Caco-2 (cell line): ENCODE measurements at regions not wholly inside any gene's neighbourhood (a gene's known extent, or its start where the extent isn't known, plus 50 kb on each side); places are given as distances from the start of the nearest gene placed in this dataset.

Source experiments
- BruUV-seq: library from RNA; stranded (reverse); fragments of 400-500 nt; replicated peaks from 2 replicates; lab custom pipeline; 2021; lab: Mats Ljungman, UMichigan
- CTCF ChIA-PET: fragments of 300-600 bp; sonication (Branson Sonifier 250); formaldehyde crosslinking; loops from one replicate; lab custom pipeline; 2022; ENCODE audit warnings: antibody characterized with exemption; lab: Charles Lee
- POLR2A ChIA-PET: fragments of 300-600 bp; sonication (Branson Sonifier 250); formaldehyde crosslinking; loops from one replicate; lab custom pipeline; 2022; ENCODE audit warnings: antibody characterized with exemption; lab: Charles Lee
- DNase-seq, 2 experiments: peaks; one replicate each; pipeline versions ENCODE4 v3.0.0 to v3.0.0-alpha.2; 2020 to 2022
- H3K27me3 ChIP-seq: replicated peaks from 2 replicates; pipeline ENCODE4 v1.6.0; 2011; ENCODE audit warnings: low read length; ENCODE audit not compliant: control insufficient read depth, insufficient read depth
- H3K36me3 ChIP-seq: 2 replicates; pipeline ENCODE4 v1.5.1; 2011; ENCODE audit warnings: low read length; ENCODE audit not compliant: control insufficient read depth, insufficient read depth
- H3K4me1 ChIP-seq: fragments of 250-450 bp; sonication (Bioruptor Pico); 2 replicates; pipeline ENCODE4 v1.5.1; 2020; ENCODE audit warnings: mild to moderate bottlenecking
- H3K4me3 ChIP-seq: 2 replicates; pipeline ENCODE4 v1.5.1; 2011; ENCODE audit warnings: low read depth, mild to moderate bottlenecking, control low read depth, low read length
- H3K9me3 ChIP-seq: fragments of 250-450 bp; sonication (Bioruptor Pico); 2 replicates; pipeline ENCODE4 v1.5.1; 2020; ENCODE audit warnings: mild to moderate bottlenecking, moderate library complexity
- H3K27ac Mint-ChIP-seq: one replicate; pipeline ENCODE4 v1.8.0; 2022; ENCODE audit warnings: mixed read lengths; ENCODE audit not compliant: unreplicated experiment
- H3K27me3 Mint-ChIP-seq: one replicate; pipeline ENCODE4 v1.8.0; 2022; ENCODE audit warnings: mixed read lengths; ENCODE audit not compliant: insufficient read depth, unreplicated experiment
- H3K36me3 Mint-ChIP-seq: one replicate; pipeline ENCODE4 v1.8.0; 2022; ENCODE audit warnings: mild to moderate bottlenecking, mixed read lengths; ENCODE audit not compliant: insufficient read depth, unreplicated experiment
- H3K4me1 Mint-ChIP-seq: one replicate; pipeline ENCODE4 v1.8.0; 2022; ENCODE audit warnings: low read depth, mixed read lengths; ENCODE audit not compliant: unreplicated experiment
- H3K4me3 Mint-ChIP-seq: one replicate; pipeline ENCODE4 v1.8.0; 2022; ENCODE audit warnings: mild to moderate bottlenecking, moderate library complexity, mixed read lengths; ENCODE audit not compliant: unreplicated experiment
- H3K9me3 Mint-ChIP-seq: one replicate; pipeline ENCODE4 v1.8.0; 2022; ENCODE audit warnings: mixed read lengths; ENCODE audit not compliant: unreplicated experiment
- CTCF ChIP-seq, 2 experiments: fragments of 200-600 bp in 1 of 2; IDR thresholded peaks; 1 replicate in 1 of 2; 2 replicates in 1 of 2; pipeline versions ENCODE4 v1.5.1 to v1.8.0; 2011 to 2022; ENCODE audit warnings: antibody characterized with exemption in 1 of 2, control low read depth in 1 of 2, inconsistent platforms in 1 of 2, low read depth in 1 of 2, low read length in 1 of 2, mild to moderate bottlenecking in 1 of 2, moderate library complexity in 1 of 2; ENCODE audit not compliant: insufficient read depth in 1 of 2, severe bottlenecking in 1 of 2, unreplicated experiment in 1 of 2
- intact Hi-C: fragments of 100-400 bp; cut with micrococcal nuclease; formaldehyde crosslinking; loops from one replicate; pipeline ENCODE4 v1.10.0; 2022; ENCODE audit not compliant: unreplicated experiment

- no peak for DNase-seq
- H3K4me3 ChIP-seq, result no peak overlapping the region
- H3K4me1 ChIP-seq, result no peaks in the 10 kb centered on the region
- ChIA-PET POLR2A (no interaction called here), CTCF (no interaction called here)
- peaks cover 17% of the 10 kb centered on the region for H3K27me3 Mint-ChIP-seq
- no peaks in the 10 kb centered on the region for H3K36me3 Mint-ChIP-seq
- no peaks in the 10 kb centered on the region for H3K4me1 Mint-ChIP-seq
- intact Hi-C loops, result no loop called here
- no peaks in the 10 kb centered on the region for H3K9me3 ChIP-seq
- no peak for TF ChIP-seq CTCF (IDR thresholded peaks at IDR 0.05; ENCODE audit: insufficient read depth in 1 of 2, low read depth in 1 of 2, low read length in 1 of 2, severe bottlenecking in 1 of 2, unreplicated experiment in 1 of 2)
- H3K9me3 Mint-ChIP-seq, result no peaks in the 10 kb centered on the region
- no peaks in the 10 kb centered on the region for H3K36me3 ChIP-seq
- H3K4me3 Mint-ChIP-seq, result no peak overlapping the region
- no peaks in the 10 kb centered on the region for H3K27me3 ChIP-seq
- H3K27ac Mint-ChIP-seq, result no peak overlapping the region
- BruUV-seq, result no TSS peak
Measured at GRCh38 chr11:33514079-33514925, 186.3 kb downstream of the C11orf91 start.

- no peaks in the 10 kb centered on the region for H3K4me1 Mint-ChIP-seq
- no TSS peak for BruUV-seq
- H3K4me3 Mint-ChIP-seq, result no peak overlapping the region
Measured at GRCh38 chr11:33509632-33510031, 191.0 kb downstream of the C11orf91 start.

GRCh38 chr11:33507967-33508366 lies 192.7 kb downstream of the C11orf91 start:
- H3K4me1 ChIP-seq, result no peaks in the 10 kb centered on the region
- DNase-seq, result peak; percentile 39 to 56
- BruUV-seq, result no TSS peak
- H3K9me3 Mint-ChIP-seq, result no peaks in the 10 kb centered on the region
- intact Hi-C loops, result no loop called here
- no peak overlapping the region for H3K4me3 ChIP-seq
- H3K27me3 Mint-ChIP-seq, result peaks cover 10% of the 10 kb centered on the region
- no peak overlapping the region for H3K4me3 Mint-ChIP-seq
- H3K36me3 ChIP-seq, result no peaks in the 10 kb centered on the region
- ChIA-PET POLR2A (no interaction called here), CTCF (no interaction called here)
- H3K9me3 ChIP-seq, result no peaks in the 10 kb centered on the region
- no peak for TF ChIP-seq CTCF (IDR thresholded peaks at IDR 0.05; ENCODE audit: insufficient read depth in 1 of 2, low read depth in 1 of 2, low read length in 1 of 2, severe bottlenecking in 1 of 2, unreplicated experiment in 1 of 2)
- H3K36me3 Mint-ChIP-seq, result no peaks in the 10 kb centered on the region
- H3K27me3 ChIP-seq, result no peaks in the 10 kb centered on the region
- no peak overlapping the region for H3K27ac Mint-ChIP-seq
- no peaks in the 10 kb centered on the region for H3K4me1 Mint-ChIP-seq

More at GRCh38 chr11:33509632-33510031, 191.0 kb downstream of the C11orf91 start:
- no peaks in the 10 kb centered on the region for H3K27me3 ChIP-seq
- H3K9me3 ChIP-seq, result no peaks in the 10 kb centered on the region
- H3K36me3 ChIP-seq, result no peaks in the 10 kb centered on the region
- no peaks in the 10 kb centered on the region for H3K4me1 ChIP-seq
- H3K9me3 Mint-ChIP-seq, result no peaks in the 10 kb centered on the region
- no peak for TF ChIP-seq CTCF (IDR thresholded peaks at IDR 0.05; ENCODE audit: insufficient read depth in 1 of 2, low read depth in 1 of 2, low read length in 1 of 2, severe bottlenecking in 1 of 2, unreplicated experiment in 1 of 2)
- H3K27ac Mint-ChIP-seq, result no peak overlapping the region
- DNase-seq, result no peak
- no peak overlapping the region for H3K4me3 ChIP-seq
- no peaks in the 10 kb centered on the region for H3K36me3 Mint-ChIP-seq
- POLR2A ChIA-PET, result no interaction called here
- H3K27me3 Mint-ChIP-seq, result peaks cover 15% of the 10 kb centered on the region
- intact Hi-C loops, result no loop called here
- CTCF ChIA-PET, result no interaction called here
